ENCODE measurements at regions not wholly inside any gene's neighbourhood (a gene's known extent, or its start where the extent isn't known, plus 50 kb on each side); places are given as distances from the start of the nearest gene placed in this dataset.
"Not testable (repeated sequence)": the region's sequence is repeated elsewhere in the genome, so short reads cannot be mapped to it uniquely, and the experiment has no call there.

DNA sequence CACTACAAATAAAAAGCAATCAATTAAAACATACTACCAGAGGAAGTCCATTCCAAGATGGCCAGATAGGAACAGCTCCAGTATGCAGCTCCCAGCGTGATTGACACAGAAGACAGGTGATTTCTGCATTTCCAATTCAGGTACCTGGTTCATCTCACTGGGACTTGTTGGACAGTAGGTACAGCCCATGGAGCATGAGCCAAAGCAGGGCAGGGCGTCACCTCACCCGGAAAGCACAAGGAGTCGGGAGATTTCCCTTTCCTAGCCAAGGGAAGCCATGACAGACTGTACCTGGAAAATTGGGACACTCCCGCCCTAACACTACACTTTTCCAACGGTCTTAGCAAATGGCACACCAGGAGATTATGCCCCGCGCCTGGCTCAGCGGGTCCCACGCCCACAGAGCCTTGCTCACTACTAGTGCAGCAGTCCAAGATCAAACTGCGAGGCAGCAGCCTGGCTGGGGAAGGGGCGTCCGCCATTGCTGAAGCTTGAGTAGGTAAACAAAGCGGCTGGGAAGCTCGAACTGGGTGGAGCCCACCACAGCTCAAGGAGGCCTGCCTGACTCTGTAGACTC is 106.0 kb downstream of the BUD13 start:
- H3K4me3 ChIP-seq (ENCODE audit: low read depth, low read length); H3K36me3 ChIP-seq (ENCODE audit: control insufficient read depth in 1 of 2, insufficient read depth in 2 of 2, low read length in 2 of 2); H3K23ac ChIP-seq (ENCODE audit: low read length); H3K9me3 ChIP-seq (ENCODE audit: insufficient read depth, low read depth, low read length); H2AFZ ChIP-seq (ENCODE audit: insufficient read depth, low read length, poor library complexity); DNase-seq; H4K12ac ChIP-seq (ENCODE audit: low read depth, low read length); H2AK5ac ChIP-seq (ENCODE audit: low read length); H2BK12ac ChIP-seq (ENCODE audit: low read length); H2BK5ac ChIP-seq (ENCODE audit: low read depth, low read length, poor library complexity); H3K4ac ChIP-seq (ENCODE audit: low read depth, low read length); H3K4me1 ChIP-seq (ENCODE audit: control insufficient read depth in 1 of 2, insufficient read depth in 2 of 2, low read length in 2 of 2); H3K27me3 ChIP-seq (ENCODE audit: insufficient read depth, low read length); H3K79me2 ChIP-seq (ENCODE audit: control insufficient read depth, insufficient read depth, low read length, poor library complexity); H3K18ac ChIP-seq (ENCODE audit: low read length); H3K79me1 ChIP-seq (ENCODE audit: low read length); H2BK120ac ChIP-seq (ENCODE audit: insufficient read depth, low read length, poor library complexity); H3K27ac ChIP-seq (ENCODE audit: low read depth, low read length); H4K8ac ChIP-seq (ENCODE audit: low read depth, low read length); H3K4me2 ChIP-seq (ENCODE audit: low read length); H3K14ac ChIP-seq (ENCODE audit: low read length); H4K91ac ChIP-seq (ENCODE audit: low read depth, low read length); H3K9ac ChIP-seq (ENCODE audit: low read length): not testable (repeated sequence)
- no CpG with 5 or more reads among the region's 15 CpGs for WGBS (ENCODE audit: extremely low coverage, insufficient coverage, insufficient read length)

DNA sequence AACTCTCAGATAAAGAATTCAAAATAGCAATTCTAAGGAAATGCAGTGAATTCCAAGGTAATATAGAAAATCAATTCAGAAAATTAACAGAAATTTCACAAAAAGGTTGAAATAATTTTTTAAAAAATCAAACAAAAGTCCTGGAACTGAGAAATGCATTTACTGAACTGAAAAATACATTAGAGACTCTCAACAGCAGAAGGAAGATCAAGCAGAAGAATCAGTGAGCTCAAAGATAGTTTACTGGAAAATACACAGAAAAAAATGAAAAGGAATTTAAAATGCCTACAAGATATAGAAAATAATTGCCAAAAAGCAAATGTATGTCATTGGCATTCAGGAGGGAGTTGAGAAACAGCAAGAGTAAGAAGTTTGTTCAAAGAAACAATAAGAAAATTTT is 107.3 kb downstream of the BUD13 start:
- no peak overlapping the region for H2BK12ac ChIP-seq (ENCODE audit: low read length)
- H2BK120ac ChIP-seq (ENCODE audit: insufficient read depth, low read length, poor library complexity) = no peak overlapping the region
- no peaks in the 10 kb centered on the region for H3K79me2 ChIP-seq (ENCODE audit: control insufficient read depth, insufficient read depth, low read length, poor library complexity)

DNA sequence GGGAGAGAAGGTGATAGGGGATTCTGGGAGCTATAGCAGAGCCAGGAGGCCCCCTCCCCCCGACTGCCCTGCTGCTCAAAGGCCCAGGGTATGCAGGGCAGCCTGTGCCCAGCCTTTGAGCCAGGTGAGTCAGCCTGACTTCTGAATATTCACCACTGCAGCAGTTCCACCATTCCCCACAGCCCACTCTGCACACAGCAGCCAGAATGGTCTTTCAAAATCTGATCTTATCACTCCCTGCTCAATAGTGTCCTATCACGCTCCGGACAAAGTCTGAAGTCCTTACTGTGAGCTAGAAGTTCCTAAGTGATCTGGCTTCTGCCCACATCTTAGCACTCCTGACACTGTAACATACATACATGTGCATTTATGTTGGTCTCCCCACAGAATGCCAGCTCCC is 111.7 kb downstream of the BUD13 start:
- Histone ChIP-seq H2AK5ac (ENCODE audit: low read length) (no peak overlapping the region), H3K9ac (ENCODE audit: low read length) (no peak overlapping the region), H4K12ac (ENCODE audit: low read depth, low read length) (no peak overlapping the region), H2BK120ac (ENCODE audit: insufficient read depth, low read length, poor library complexity) (no peak overlapping the region), H3K4me2 (ENCODE audit: low read length) (no peak overlapping the region), H3K79me2 (ENCODE audit: control insufficient read depth, insufficient read depth, low read length, poor library complexity) (no peaks in the 10 kb centered on the region), H3K36me3 (ENCODE audit: control insufficient read depth in 1 of 2, insufficient read depth in 2 of 2, low read length in 2 of 2) (no peaks in the 10 kb centered on the region), H3K4ac (ENCODE audit: low read depth, low read length) (no peak overlapping the region), H3K18ac (ENCODE audit: low read length) (no peak overlapping the region), H4K8ac (ENCODE audit: low read depth, low read length) (no peak overlapping the region), H3K4me1 (ENCODE audit: control insufficient read depth in 1 of 2, insufficient read depth in 2 of 2, low read length in 2 of 2) (no peaks in the 10 kb centered on the region), H2AFZ (ENCODE audit: insufficient read depth, low read length, poor library complexity) (no peak overlapping the region), H2BK5ac (ENCODE audit: low read depth, low read length, poor library complexity) (no peak overlapping the region), H3K79me1 (ENCODE audit: low read length) (no peaks in the 10 kb centered on the region), H3K27me3 (ENCODE audit: insufficient read depth, low read length) (no peaks in the 10 kb centered on the region), H4K91ac (ENCODE audit: low read depth, low read length) (no peak overlapping the region), H2BK12ac (ENCODE audit: low read length) (no peak overlapping the region), H3K14ac (ENCODE audit: low read length) (no peak overlapping the region), H3K23ac (ENCODE audit: low read length) (no peak overlapping the region), H3K4me3 (ENCODE audit: low read depth, low read length) (no peak overlapping the region), H3K9me3 (ENCODE audit: insufficient read depth, low read depth, low read length) (peaks cover 3% of the 10 kb centered on the region), H3K27ac (ENCODE audit: low read depth, low read length) (no peak overlapping the region)
- DNase-seq = no peak
- no CpG with 5 or more reads among the region's 3 CpGs for WGBS (ENCODE audit: extremely low coverage, insufficient coverage, insufficient read length)

More for the DNA sequence above, 107.3 kb downstream of the BUD13 start:
- no peaks in the 10 kb centered on the region for H3K79me1 ChIP-seq (ENCODE audit: low read length)
- H3K4me3 ChIP-seq (ENCODE audit: low read depth, low read length) = no peak overlapping the region
- H4K8ac ChIP-seq (ENCODE audit: low read depth, low read length) = no peak overlapping the region
- H3K9me3 ChIP-seq (ENCODE audit: insufficient read depth, low read depth, low read length) = peaks cover 6% of the 10 kb centered on the region
- no peak overlapping the region for H3K4ac ChIP-seq (ENCODE audit: low read depth, low read length)
- no peak overlapping the region for H3K9ac ChIP-seq (ENCODE audit: low read length)
- H4K12ac ChIP-seq (ENCODE audit: low read depth, low read length) = no peak overlapping the region
- H2AK5ac ChIP-seq (ENCODE audit: low read length) = no peak overlapping the region
- no peaks in the 10 kb centered on the region for H3K27me3 ChIP-seq (ENCODE audit: insufficient read depth, low read length)
- no peak for DNase-seq
- H3K4me2 ChIP-seq (ENCODE audit: low read length) = no peak overlapping the region
- no peak overlapping the region for H3K18ac ChIP-seq (ENCODE audit: low read length)
- H3K14ac ChIP-seq (ENCODE audit: low read length) = no peak overlapping the region
- H2AFZ ChIP-seq (ENCODE audit: insufficient read depth, low read length, poor library complexity) = no peak overlapping the region
- H3K36me3 ChIP-seq (ENCODE audit: control insufficient read depth in 1 of 2, insufficient read depth in 2 of 2, low read length in 2 of 2) = no peaks in the 10 kb centered on the region
- H3K23ac ChIP-seq (ENCODE audit: low read length) = no peak overlapping the region
- no peak overlapping the region for H4K91ac ChIP-seq (ENCODE audit: low read depth, low read length)
- H2BK5ac ChIP-seq (ENCODE audit: low read depth, low read length, poor library complexity) = no peak overlapping the region
- H3K27ac ChIP-seq (ENCODE audit: low read depth, low read length) = no peak overlapping the region
- H3K4me1 ChIP-seq (ENCODE audit: control insufficient read depth in 1 of 2, insufficient read depth in 2 of 2, low read length in 2 of 2) = no peaks in the 10 kb centered on the region

DNA sequence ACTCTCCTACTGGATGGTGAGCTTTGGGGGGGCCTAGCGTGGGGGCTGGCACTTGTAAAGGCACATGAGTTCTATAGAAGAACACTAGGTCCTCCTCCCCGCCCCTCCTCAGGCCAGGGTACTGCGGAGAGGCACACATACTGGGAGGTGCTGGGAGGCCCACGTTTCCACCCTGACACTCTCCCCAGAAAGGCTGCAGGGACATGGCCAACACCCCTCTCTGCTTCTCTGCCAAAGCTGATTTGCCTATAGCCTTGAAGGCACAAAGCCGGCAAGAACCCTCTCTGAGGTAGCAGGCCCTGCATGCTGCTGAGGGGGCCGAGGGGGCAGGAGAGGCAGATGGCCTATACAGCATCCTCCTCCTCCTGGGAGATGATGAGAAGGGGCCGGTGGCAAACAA is 112.8 kb downstream of the BUD13 start:
- H3K14ac ChIP-seq (ENCODE audit: low read length) = no peak overlapping the region
- no peak overlapping the region for H3K18ac ChIP-seq (ENCODE audit: low read length)
- no peak overlapping the region for H2AK5ac ChIP-seq (ENCODE audit: low read length)
- DNase-seq = no peak
- no peak overlapping the region for H3K27ac ChIP-seq (ENCODE audit: low read depth, low read length)
- H2BK5ac ChIP-seq (ENCODE audit: low read depth, low read length, poor library complexity) = no peak overlapping the region
- no peak overlapping the region for H2BK120ac ChIP-seq (ENCODE audit: insufficient read depth, low read length, poor library complexity)
- H3K79me2 ChIP-seq (ENCODE audit: control insufficient read depth, insufficient read depth, low read length, poor library complexity) = no peaks in the 10 kb centered on the region
- H3K4me3 ChIP-seq (ENCODE audit: low read depth, low read length) = no peak overlapping the region
- H3K4me1 ChIP-seq (ENCODE audit: control insufficient read depth in 1 of 2, insufficient read depth in 2 of 2, low read length in 2 of 2) = no peaks in the 10 kb centered on the region
- no peaks in the 10 kb centered on the region for H3K36me3 ChIP-seq (ENCODE audit: control insufficient read depth in 1 of 2, insufficient read depth in 2 of 2, low read length in 2 of 2)
- no peak overlapping the region for H4K91ac ChIP-seq (ENCODE audit: low read depth, low read length)
- no peak overlapping the region for H4K8ac ChIP-seq (ENCODE audit: low read depth, low read length)
- H3K9me3 ChIP-seq (ENCODE audit: insufficient read depth, low read depth, low read length) = peaks cover 6% of the 10 kb centered on the region
- no peak overlapping the region for H2AFZ ChIP-seq (ENCODE audit: insufficient read depth, low read length, poor library complexity)
- H3K79me1 ChIP-seq (ENCODE audit: low read length) = no peaks in the 10 kb centered on the region
- H2BK12ac ChIP-seq (ENCODE audit: low read length) = no peak overlapping the region
- H3K4me2 ChIP-seq (ENCODE audit: low read length) = no peak overlapping the region
- H3K23ac ChIP-seq (ENCODE audit: low read length) = no peak overlapping the region
- no peak overlapping the region for H3K4ac ChIP-seq (ENCODE audit: low read depth, low read length)
- no peaks in the 10 kb centered on the region for H3K27me3 ChIP-seq (ENCODE audit: insufficient read depth, low read length)
- no peak overlapping the region for H4K12ac ChIP-seq (ENCODE audit: low read depth, low read length)
- H3K9ac ChIP-seq (ENCODE audit: low read length) = no peak overlapping the region
- WGBS (ENCODE audit: extremely low coverage, insufficient coverage, insufficient read length) = no CpG with 5 or more reads among the region's 7 CpGs

All from trophoblast cell (in vitro differentiated cells and primary cell).